Endothelial cell of umbilical vein (primary cell): ENCODE measurements at regions not wholly inside any gene's neighbourhood (a gene's known extent, or its start where the extent isn't known, plus 50 kb on each side); places are given as distances from the start of the nearest gene placed in this dataset.

Experiments
- BruUV-seq: library from RNA; stranded (reverse); fragments of 400-500 nt; replicated peaks from 2 replicates; lab custom pipeline; 2021; lab: Mats Ljungman, UMichigan
- CTCF ChIA-PET: fragments of 300-600, 350-600 bp; sonication (Branson Sonifier 250); formaldehyde crosslinking; loops from one replicate; lab custom pipeline; 2021; ENCODE audit warnings: antibody characterized with exemption, inconsistent platforms; lab: Charles Lee
- POLR2A ChIA-PET: fragments of 300-600, 350-600 bp; sonication (Branson Sonifier 250); formaldehyde crosslinking; loops from one replicate; lab custom pipeline; 2021; ENCODE audit warnings: antibody characterized with exemption, inconsistent platforms; lab: Charles Lee
- DNase-seq: peaks from one replicate; pipeline ENCODE4 v3.0.0-alpha.2; 2011; ENCODE audit warnings: low read depth, low spot score
- FAIRE-seq: peaks from 2 replicates; lab custom pipeline; 2011; peaks lifted over from hg19 to GRCh38; lab: Jason Lieb, UNC
- H2AFZ ChIP-seq: 2 replicates; pipeline ENCODE4 v1.6.0; 2012; ENCODE audit warnings: low read depth, low read length, control low read depth, inconsistent platforms
- H3K27ac ChIP-seq: 2 replicates; pipeline ENCODE4 v1.5.1; 2011; ENCODE audit warnings: low read depth, mild to moderate bottlenecking, control low read depth, low read length, moderate library complexity; ENCODE audit not compliant: insufficient read depth
- H3K27me3 ChIP-seq, 2 experiments: 2 replicates each; pipeline versions ENCODE4 v1.6.0 to v1.6.1; 2011; ENCODE audit warnings: low read length in 2 of 2, mixed read lengths in 1 of 2; ENCODE audit not compliant: control insufficient read depth in 2 of 2, insufficient read depth in 2 of 2
- H3K36me3 ChIP-seq, 2 experiments: 2 replicates in 1 of 2; 3 replicates in 1 of 2; pipeline ENCODE4 v1.5.1; 2011; ENCODE audit warnings: low read length in 2 of 2, mild to moderate bottlenecking in 1 of 2, moderate library complexity in 1 of 2; ENCODE audit not compliant: control insufficient read depth in 2 of 2, insufficient read depth in 2 of 2; ENCODE audit errors: extremely low read depth in 1 of 2
- H3K4me1 ChIP-seq: 3 replicates; pipeline ENCODE4 v1.5.1; 2011; ENCODE audit warnings: mild to moderate bottlenecking, low read length; ENCODE audit not compliant: control insufficient read depth, insufficient read depth; ENCODE audit errors: extremely low read depth
- H3K4me2 ChIP-seq: 2 replicates; pipeline ENCODE4 v1.6.1; 2011; ENCODE audit warnings: low read length, control low read depth, mixed read lengths; ENCODE audit not compliant: insufficient read depth
- H3K4me3 ChIP-seq, 3 experiments: fragments of 200-600 bp in 1 of 3; sonication (generic), shearing (Covaris generic) in 1 of 3; replicated peaks in 1 of 3; 2 replicates each; pipeline ENCODE4 v1.5.1; 2011 to 2016; ENCODE audit warnings: control low read depth in 3 of 3, low read length in 3 of 3, mild to moderate bottlenecking in 2 of 3, inconsistent platforms in 1 of 3, low read depth in 1 of 3, moderate library complexity in 1 of 3; ENCODE audit not compliant: insufficient read depth in 1 of 3
- H3K79me2 ChIP-seq: 2 replicates; pipeline ENCODE4 v1.6.0; 2012; ENCODE audit warnings: low read length, inconsistent platforms; ENCODE audit not compliant: control insufficient read depth, insufficient read depth
- H3K9ac ChIP-seq: replicated peaks from 2 replicates; pipeline ENCODE3; 2011; ENCODE audit warnings: low read length, control low read depth; ENCODE audit not compliant: insufficient read depth; ENCODE audit errors: extremely low read depth
- H3K9me1 ChIP-seq: replicated peaks from 3 replicates; pipeline ENCODE4 v1.6.0; 2011; ENCODE audit warnings: mild to moderate bottlenecking, low read length; ENCODE audit not compliant: control insufficient read depth, insufficient read depth; ENCODE audit errors: extremely low read depth
- H3K9me3 ChIP-seq: replicated peaks from 2 replicates; pipeline ENCODE4 v1.5.1; 2012; ENCODE audit warnings: low read length, inconsistent platforms; ENCODE audit not compliant: control insufficient read depth, insufficient read depth
- H4K20me1 ChIP-seq: replicated peaks from 2 replicates; pipeline ENCODE3; 2011; ENCODE audit warnings: mild to moderate bottlenecking, low read length; ENCODE audit not compliant: control insufficient read depth, insufficient read depth; ENCODE audit errors: extremely low read depth
- CTCF ChIP-seq, 2 donors: IDR thresholded peaks; 1 replicate in 1 of 2; 2 replicates in 1 of 2; pipeline ENCODE4 v1.5.1; 2011; ENCODE audit warnings: low read length in 2 of 2, mild to moderate bottlenecking in 2 of 2, moderate library complexity in 2 of 2, control low read depth in 1 of 2, inconsistent platforms in 1 of 2, low read depth in 1 of 2; ENCODE audit not compliant: insufficient read depth in 1 of 2; ENCODE audit errors: extremely low read depth in 1 of 2
- EZH2 ChIP-seq: IDR thresholded peaks from 2 replicates; pipeline ENCODE4 v1.6.1; 2012; ENCODE audit warnings: borderline replicate concordance, low read depth, mild to moderate bottlenecking, moderate library complexity, low read length, inconsistent platforms; ENCODE audit not compliant: severe bottlenecking
- FOS ChIP-seq: IDR thresholded peaks from 2 replicates; pipeline ENCODE4 v1.6.1; 2011; ENCODE audit warnings: mild to moderate bottlenecking, low read length, moderate library complexity, borderline replicate concordance; ENCODE audit not compliant: insufficient read depth
- GATA2 ChIP-seq: IDR thresholded peaks from 2 replicates; pipeline ENCODE4 v1.7.0; 2011; ENCODE audit warnings: low read depth, mild to moderate bottlenecking, moderate library complexity, mixed read lengths, low read length; ENCODE audit not compliant: insufficient read length, insufficient read depth
- JUN ChIP-seq: IDR thresholded peaks from 2 replicates; pipeline ENCODE4 v1.6.1; 2011; ENCODE audit warnings: borderline replicate concordance, low read depth; ENCODE audit not compliant: insufficient read length, insufficient read depth
- MAX ChIP-seq: IDR thresholded peaks from 2 replicates; pipeline ENCODE4 v1.6.1; 2011; ENCODE audit not compliant: insufficient read depth, insufficient read length
- MYC ChIP-seq: IDR thresholded peaks from one replicate; pipeline ENCODE4 v1.6.1; 2011; ENCODE audit warnings: mild to moderate bottlenecking, low read depth, low read length
- POLR2A ChIP-seq: IDR thresholded peaks from 2 replicates; pipeline ENCODE4 v1.6.1; 2012; ENCODE audit warnings: low read depth, mild to moderate bottlenecking, control low read depth, low read length
- POLR2AphosphoS5 ChIP-seq: IDR thresholded peaks from 2 replicates; pipeline ENCODE4 v1.6.1; 2012; ENCODE audit warnings: low read depth, mild to moderate bottlenecking, control low read depth, low read length, moderate library complexity; ENCODE audit not compliant: insufficient read depth
- dilution Hi-C: fragments of 300-500 bp; cut with MboI; formaldehyde crosslinking; loops from one replicate; pipeline ENCODE4 v1.15.0; 2019; ENCODE audit warnings: low sequenced_read_pairs; ENCODE audit not compliant: extremely low pct_ligation_motif_present
- intact Hi-C: fragments of 100-400 bp; cut with micrococcal nuclease; formaldehyde crosslinking; loops from one replicate; pipeline ENCODE4 v1.10.0; 2022

DNA sequence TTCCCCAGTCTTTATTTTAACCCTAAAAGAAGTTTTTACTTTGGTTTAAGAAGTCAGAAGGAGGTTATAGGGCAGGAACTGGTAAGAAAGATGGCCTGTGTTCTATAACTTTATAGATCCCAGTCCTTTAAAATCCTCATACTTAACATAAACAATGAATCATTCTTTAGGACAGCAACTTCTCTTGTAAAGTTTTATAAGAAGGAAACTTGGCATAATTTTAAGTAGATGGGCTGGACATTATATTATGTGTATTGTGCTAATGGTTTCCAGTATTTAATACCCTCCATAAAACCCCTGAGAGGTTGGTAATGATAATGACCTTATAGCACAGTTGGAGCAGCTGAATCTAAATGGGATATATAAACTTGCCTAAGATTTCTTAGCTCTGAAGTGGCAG is 247.2 kb downstream of the FAM170A start:
- no TSS peak for BruUV-seq
- Histone ChIP-seq H3K9me1 (no peaks in the 10 kb centered on the region), H3K27me3 (no peaks in the 10 kb centered on the region), H3K4me1 (no peaks in the 10 kb centered on the region), H2AFZ (no peak overlapping the region), H3K79me2 (no peaks in the 10 kb centered on the region), H3K4me3 (no peak overlapping the region), H3K27ac (no peak overlapping the region), H3K4me2 (no peak overlapping the region), H3K36me3 (no peaks in the 10 kb centered on the region), H3K9me3 (peaks cover 4% of the 10 kb centered on the region), H3K9ac (no peak overlapping the region), H4K20me1 (no peaks in the 10 kb centered on the region)
- dilution Hi-C loops (no loop called here), intact Hi-C loops (no loop called here)
- ChIA-PET CTCF (no interaction called here), POLR2A (no interaction called here)
- DNase-seq (no peak), FAIRE-seq (no peak)
- no peak for TF ChIP-seq CTCF (IDR thresholded peaks at IDR 0.05; ENCODE audit: extremely low read depth in 1 of 2, insufficient read depth in 1 of 2, low read depth in 1 of 2, low read length in 2 of 2)
- no peak for TF ChIP-seq MAX
- no peak for TF ChIP-seq FOS
- TF ChIP-seq JUN, result no peak
- no peak for TF ChIP-seq MYC
- TF ChIP-seq EZH2, result no peak
- no peak for TF ChIP-seq POLR2AphosphoS5
- TF ChIP-seq POLR2A, result no peak
- TF ChIP-seq GATA2, result no peak
